Glutamatergic neuron (in vitro differentiated cells): ENCODE measurements at regions not wholly inside any gene's neighbourhood (a gene's known extent, or its start where the extent isn't known, plus 50 kb on each side); places are given as distances from the start of the nearest gene placed in this dataset.
"Not testable (repeated sequence)": the region's sequence is repeated elsewhere in the genome, so short reads cannot be mapped to it uniquely, and the experiment has no call there.

ENCODE experiments used
- DNase-seq: peaks from one replicate; pipeline ENCODE4 v3.0.0; 2022
- H3K27ac Mint-ChIP-seq: one replicate; pipeline ENCODE4 v1.8.0; 2020; ENCODE audit warnings: mild to moderate bottlenecking, mixed read lengths, inconsistent platforms; ENCODE audit not compliant: unreplicated experiment
- H3K27me3 Mint-ChIP-seq: one replicate; pipeline ENCODE4 v1.8.0; 2020; ENCODE audit warnings: mild to moderate bottlenecking, moderate library complexity, mixed read lengths, inconsistent platforms; ENCODE audit not compliant: unreplicated experiment
- H3K36me3 Mint-ChIP-seq: one replicate; pipeline ENCODE4 v1.8.0; 2020; ENCODE audit warnings: mild to moderate bottlenecking, mixed read lengths, inconsistent platforms; ENCODE audit not compliant: unreplicated experiment
- H3K4me1 Mint-ChIP-seq: one replicate; pipeline ENCODE4 v1.8.0; 2020; ENCODE audit warnings: mild to moderate bottlenecking, low read depth, mixed read lengths, inconsistent platforms; ENCODE audit not compliant: unreplicated experiment
- H3K4me3 Mint-ChIP-seq: one replicate; pipeline ENCODE4 v1.8.0; 2020; ENCODE audit warnings: mild to moderate bottlenecking, mixed read lengths, inconsistent platforms; ENCODE audit not compliant: unreplicated experiment
- H3K9me3 Mint-ChIP-seq: one replicate; pipeline ENCODE4 v1.8.0; 2020; ENCODE audit warnings: mild to moderate bottlenecking, moderate library complexity, mixed read lengths, inconsistent platforms; ENCODE audit not compliant: unreplicated experiment
- CTCF ChIP-seq: fragments of 200-600 bp; sonication (generic); IDR thresholded peaks from one replicate; pipeline ENCODE4 v1.5.0; 2021; ENCODE audit not compliant: partially characterized antibody, unreplicated experiment

DNA sequence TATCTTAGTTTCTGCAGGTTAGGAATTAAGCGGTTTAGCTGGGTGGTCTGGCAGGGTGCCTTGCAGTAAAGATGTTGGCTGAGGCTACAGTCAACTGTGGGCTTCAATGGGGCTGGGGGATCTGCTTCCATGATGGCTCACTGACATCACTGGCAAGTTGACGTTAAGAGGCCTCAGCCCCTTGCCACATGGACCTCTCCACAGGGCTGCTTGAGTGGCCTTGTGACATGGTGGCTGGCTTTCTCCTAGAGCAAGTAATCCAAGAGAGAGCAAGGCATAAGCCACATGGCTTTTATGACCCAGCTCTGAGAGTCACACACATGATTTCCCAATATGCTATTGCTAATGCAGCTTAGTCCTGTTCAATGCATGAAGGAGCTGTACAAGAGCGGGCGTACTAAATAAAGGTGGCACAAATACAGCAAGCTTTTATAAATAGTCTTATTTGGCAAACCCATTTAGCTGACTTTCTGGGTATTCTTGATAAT lies 109.1 kb downstream of the SEPTIN7 start:
- Mint-ChIP-seq H3K27ac (no peak overlapping the region), H3K27me3 (no peaks in the 10 kb centered on the region), H3K9me3 (peaks cover 7% of the 10 kb centered on the region), H3K4me1 (peaks cover 22% of the 10 kb centered on the region), H3K4me3 (no peak overlapping the region), H3K36me3 (peaks cover 4% of the 10 kb centered on the region)
- DNase-seq = no peak
- no peak for TF ChIP-seq CTCF

DNA sequence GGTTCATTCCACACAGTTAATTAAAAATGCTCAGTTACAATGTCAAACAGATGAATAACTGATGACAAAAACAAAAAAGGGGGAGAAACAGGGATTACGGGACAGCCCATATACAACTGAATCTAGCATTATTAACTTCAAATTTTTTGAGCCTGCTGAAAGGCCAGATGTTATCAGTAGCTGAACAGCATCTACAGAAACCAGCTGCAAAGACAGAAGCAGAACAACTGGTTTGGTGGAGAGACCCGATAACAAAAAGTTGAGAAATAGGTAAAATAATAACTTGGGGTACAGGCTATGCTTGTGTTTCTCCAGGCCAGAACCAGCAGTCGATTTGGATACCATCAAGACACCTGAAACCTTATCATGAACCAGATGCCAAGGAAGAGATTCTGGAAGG lies 109.8 kb downstream of the SEPTIN7 start:
- not testable (repeated sequence) for H3K4me3 Mint-ChIP-seq, DNase-seq, H3K27ac Mint-ChIP-seq, H3K27me3 Mint-ChIP-seq, H3K9me3 Mint-ChIP-seq, H3K36me3 Mint-ChIP-seq
- H3K4me1 Mint-ChIP-seq = peaks cover 22% of the 10 kb centered on the region

DNA sequence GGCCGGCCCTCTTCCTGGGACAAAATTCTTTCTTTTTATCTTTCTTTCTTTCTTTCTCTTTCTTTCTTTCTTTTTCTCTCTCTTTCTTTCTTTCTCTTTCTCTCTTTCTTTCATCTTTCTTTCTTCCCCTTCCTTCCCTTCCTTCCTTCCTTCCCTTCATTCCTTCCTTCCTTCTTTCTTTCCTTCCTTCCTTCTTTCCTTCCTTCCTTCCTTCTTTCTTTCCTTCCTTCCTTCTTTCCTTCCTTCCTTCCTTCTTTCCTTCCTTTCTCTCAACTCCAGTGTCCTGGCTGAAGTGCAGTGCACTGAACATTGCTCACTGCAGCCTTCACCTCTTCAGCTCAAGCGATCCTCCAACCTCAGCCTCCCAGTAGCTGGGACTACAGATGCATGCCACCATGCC lies 112.5 kb downstream of the SEPTIN7 start:
- H3K36me3 Mint-ChIP-seq, H3K9me3 Mint-ChIP-seq, H3K27me3 Mint-ChIP-seq, H3K4me1 Mint-ChIP-seq, DNase-seq, H3K4me3 Mint-ChIP-seq, H3K27ac Mint-ChIP-seq: not testable (repeated sequence)

DNA sequence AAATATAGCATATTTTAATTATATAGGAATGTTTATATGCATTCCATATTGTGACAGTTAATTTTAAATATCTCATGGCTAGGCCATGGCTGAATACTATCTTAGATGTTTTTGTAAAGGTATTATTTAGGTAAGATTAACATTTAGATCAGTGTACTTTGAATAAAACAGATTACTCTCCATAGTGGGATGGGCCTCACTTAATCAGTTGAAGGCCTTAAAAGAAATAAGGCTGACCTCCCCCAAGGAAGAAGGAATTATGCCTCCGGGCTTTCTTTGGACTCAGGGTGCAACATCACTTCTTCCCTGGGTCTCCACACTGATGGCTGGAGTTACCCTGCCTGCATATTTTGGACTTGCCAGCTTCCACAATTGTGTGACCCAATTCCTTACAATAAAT lies 113.4 kb downstream of the SEPTIN7 start:
- not testable (repeated sequence) for H3K27ac Mint-ChIP-seq, H3K27me3 Mint-ChIP-seq, H3K4me3 Mint-ChIP-seq, H3K4me1 Mint-ChIP-seq, H3K36me3 Mint-ChIP-seq, DNase-seq, H3K9me3 Mint-ChIP-seq

GRCh38 chr7:35915247-35915955 lies 114.5 kb downstream of the SEPTIN7 start:
- not testable (repeated sequence) for H3K4me3 Mint-ChIP-seq, H3K4me1 Mint-ChIP-seq, H3K27ac Mint-ChIP-seq, DNase-seq, H3K27me3 Mint-ChIP-seq, H3K36me3 Mint-ChIP-seq, H3K9me3 Mint-ChIP-seq

- H3K27ac Mint-ChIP-seq, H3K9me3 Mint-ChIP-seq, DNase-seq, H3K4me1 Mint-ChIP-seq, H3K36me3 Mint-ChIP-seq, H3K4me3 Mint-ChIP-seq, H3K27me3 Mint-ChIP-seq: not testable (repeated sequence)
Measured at GRCh38 chr7:35918217-35918616, 117.4 kb downstream of the SEPTIN7 start.

DNA sequence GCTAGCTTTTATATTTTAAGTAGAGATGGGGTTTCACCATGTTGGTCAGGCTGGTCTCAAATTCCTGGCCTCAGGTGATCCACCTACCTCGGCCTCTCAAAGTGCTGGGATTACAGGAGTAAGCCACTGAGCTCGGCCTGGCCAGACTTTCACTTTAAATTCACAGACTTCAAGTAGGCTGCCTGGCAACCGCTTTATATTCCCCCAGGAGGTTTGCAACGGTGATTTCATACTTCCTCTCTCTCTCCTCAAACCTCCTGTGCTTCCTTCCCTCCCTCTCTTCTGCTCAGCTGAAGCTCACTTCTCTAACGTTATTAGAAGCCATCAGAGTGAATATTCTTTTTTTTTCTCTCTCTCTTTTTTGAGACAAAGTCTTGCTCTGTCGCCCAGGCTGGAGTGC lies 118.8 kb downstream of the SEPTIN7 start:
- DNase-seq, H3K4me1 Mint-ChIP-seq, H3K27me3 Mint-ChIP-seq, H3K36me3 Mint-ChIP-seq, H3K4me3 Mint-ChIP-seq, H3K27ac Mint-ChIP-seq, H3K9me3 Mint-ChIP-seq: not testable (repeated sequence)

GRCh38 chr7:35921338-35921737 lies 120.5 kb downstream of the SEPTIN7 start:
- not testable (repeated sequence) for H3K36me3 Mint-ChIP-seq, H3K9me3 Mint-ChIP-seq, DNase-seq, H3K4me3 Mint-ChIP-seq, H3K4me1 Mint-ChIP-seq, H3K27me3 Mint-ChIP-seq, H3K27ac Mint-ChIP-seq

DNA sequence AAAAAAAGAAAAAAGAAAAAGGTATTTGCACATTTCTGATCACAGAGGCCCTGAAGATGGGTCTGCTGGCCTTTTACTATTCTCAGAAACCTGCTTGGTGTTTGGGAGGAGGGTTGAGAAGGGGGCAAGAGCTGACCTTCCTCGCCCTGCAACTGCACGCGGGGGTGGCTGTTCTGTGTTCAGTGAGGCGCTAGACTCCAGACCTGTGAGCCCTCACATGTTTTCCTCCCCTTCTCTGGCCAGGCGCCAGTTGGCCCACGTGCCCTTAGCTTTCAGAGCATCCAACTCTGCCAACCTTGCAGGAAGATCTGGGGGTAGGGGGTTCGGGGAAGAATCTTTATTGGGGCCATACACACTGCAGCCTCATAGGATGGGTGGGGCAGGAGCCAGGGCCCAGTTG lies 123.8 kb downstream of the SEPTIN7 start:
- H3K27ac Mint-ChIP-seq = not testable (repeated sequence)

DNA sequence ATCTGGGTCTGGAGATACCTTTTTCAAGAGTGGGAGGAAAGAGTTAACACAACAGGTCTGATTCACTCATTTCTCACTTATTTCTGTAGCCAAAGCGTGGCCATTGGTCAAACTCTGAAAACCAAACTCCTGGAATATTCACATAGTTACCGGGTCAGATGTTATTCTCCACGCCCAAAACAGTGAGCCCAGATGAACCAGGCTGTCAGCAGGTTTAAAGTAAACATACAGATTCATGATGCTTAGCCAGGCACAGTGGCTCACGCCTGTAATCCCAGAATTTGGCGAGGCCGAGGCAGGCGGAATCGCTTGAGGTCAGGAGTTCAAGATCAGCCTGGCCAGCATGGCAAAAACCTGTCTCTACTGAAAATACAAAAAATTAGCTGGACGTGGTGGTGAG lies 126.1 kb downstream of the SEPTIN7 start:
- not testable (repeated sequence) for H3K4me3 Mint-ChIP-seq, DNase-seq, H3K9me3 Mint-ChIP-seq, H3K36me3 Mint-ChIP-seq, H3K4me1 Mint-ChIP-seq, H3K27ac Mint-ChIP-seq, H3K27me3 Mint-ChIP-seq

More for the DNA sequence above, 123.8 kb downstream of the SEPTIN7 start:
- not testable (repeated sequence) for DNase-seq, H3K27me3 Mint-ChIP-seq, H3K4me3 Mint-ChIP-seq, H3K36me3 Mint-ChIP-seq, H3K9me3 Mint-ChIP-seq, H3K4me1 Mint-ChIP-seq

GRCh38 chr7:35931134-35931533 lies 130.3 kb downstream of the SEPTIN7 start:
- H3K27me3 Mint-ChIP-seq, H3K9me3 Mint-ChIP-seq, H3K36me3 Mint-ChIP-seq, H3K27ac Mint-ChIP-seq, H3K4me3 Mint-ChIP-seq, H3K4me1 Mint-ChIP-seq, DNase-seq: not testable (repeated sequence)

GRCh38 chr7:35931551-35931950 lies 130.7 kb downstream of the SEPTIN7 start:
- H3K27me3 Mint-ChIP-seq, H3K36me3 Mint-ChIP-seq, H3K27ac Mint-ChIP-seq, DNase-seq, H3K4me3 Mint-ChIP-seq, H3K9me3 Mint-ChIP-seq, H3K4me1 Mint-ChIP-seq: not testable (repeated sequence)
